Body of pancreas (tissue), 4 donors: ENCODE measurements at regions not wholly inside any gene's neighbourhood (a gene's known extent, or its start where the extent isn't known, plus 50 kb on each side); places are given as distances from the start of the nearest gene placed in this dataset.

Experiments
- ATAC-seq: fragments of 150-250 bp; one replicate; pipeline ENCODE4 v1.9.1; 2016
- DNase-seq, 4 donors: peaks; one replicate each; pipeline ENCODE4 v3.0.0-alpha.2; 2019
- H3K27ac ChIP-seq, 4 donors: fragments of 200-600 bp; sonication (generic); 1 replicate in 3 of 4; 2 replicates in 1 of 4; pipeline versions ENCODE4 v1.5.1 to v1.6.1; 2016 to 2019; ENCODE audit warnings: mild to moderate bottlenecking in 1 of 4, mixed read lengths in 1 of 4, moderate library complexity in 1 of 4
- H3K27me3 ChIP-seq, 2 donors: fragments of 200-600 bp; sonication (generic); one replicate each; pipeline ENCODE4 v1.6.0; 2016; ENCODE audit warnings: mild to moderate bottlenecking in 1 of 2
- H3K36me3 ChIP-seq, 2 donors: fragments of 200-600 bp; sonication (generic); replicated peaks in 1 of 2; 2 replicates each; pipeline ENCODE4 v1.5.1; 2016; ENCODE audit warnings: low read depth in 2 of 2; ENCODE audit not compliant: insufficient read depth in 1 of 2
- H3K4me1 ChIP-seq: fragments of 200-600 bp; sonication (generic); one replicate; pipeline ENCODE4 v1.6.0; 2016
- H3K4me3 ChIP-seq, 2 donors: fragments of 200-600 bp; sonication (generic); 1 replicate in 1 of 2; 2 replicates in 1 of 2; pipeline ENCODE4 v1.5.1; 2016 to 2019
- H3K9me3 ChIP-seq, 3 donors: fragments of 200-600 bp; sonication (generic); 1 replicate in 2 of 3; 2 replicates in 1 of 3; pipeline ENCODE4 v1.5.1; 2016
- CTCF ChIP-seq, 7 experiments: fragments of 450-650 bp in 4 of 7; fragments of 200-600 bp in 3 of 7; sonication (generic) in 3 of 7; IDR thresholded peaks; one replicate each; pipeline ENCODE4 v1.5.1; 2016 to 2019; ENCODE audit warnings: antibody characterized with exemption in 7 of 7
- POLR2A ChIP-seq, 3 donors: fragments of 450-650 bp; IDR thresholded peaks; one replicate each; pipeline ENCODE4 v1.6.1; 2016; ENCODE audit warnings: antibody characterized with exemption in 3 of 3, mild to moderate bottlenecking in 2 of 3
- WGBS, 2 donors: methylation state at CpG; one replicate each; pipeline ENCODE4 v1.1.5; 2017; 5-methylcytosine and 5-hydroxymethylcytosine counted together
- intact Hi-C: fragments of 100-400 bp; cut with DNase I; formaldehyde crosslinking; loops from one replicate; pipeline ENCODE4 v1.15.1; 2023

GRCh38 chr13:22189176-22190048, 518.5 kb downstream of the FGF9 start:
- Histone ChIP-seq H3K36me3 (no peaks in the 10 kb centered on the region), H3K27me3 (no peaks in the 10 kb centered on the region), H3K9me3 (no peaks in the 10 kb centered on the region), H3K27ac (no peak overlapping the region), H3K4me3 (no peak overlapping the region), H3K4me1 (no peaks in the 10 kb centered on the region)
- intact Hi-C loops: no loop called here
- WGBS, 2 donors: 80 to 90% methylated on average over 8 of the region's 8 CpGs
- ATAC-seq: no peak
- TF ChIP-seq POLR2A (IDR thresholded peaks at IDR 0.05) (no peak), CTCF (IDR thresholded peaks at IDR 0.05) (no peak)
- no peak for DNase-seq

GRCh38 chr13:22193070-22193469, 522.2 kb downstream of the FGF9 start:
- H3K4me1 ChIP-seq: peaks cover 6% of the 10 kb centered on the region
- intact Hi-C loops: no loop called here
- DNase-seq (no peak), ATAC-seq (no peak)
- 75 to 98% methylated on average over 2 of the region's 2 CpGs for WGBS, 2 donors
- TF ChIP-seq POLR2A (IDR thresholded peaks at IDR 0.05) (no peak), CTCF (IDR thresholded peaks at IDR 0.05) (no peak)
- H3K27me3 ChIP-seq: no peaks in the 10 kb centered on the region
- H3K4me3 ChIP-seq: no peak overlapping the region
- H3K27ac ChIP-seq: no peak overlapping the region
- no peaks in the 10 kb centered on the region for H3K9me3 ChIP-seq
- H3K36me3 ChIP-seq: no peaks in the 10 kb centered on the region

DNA sequence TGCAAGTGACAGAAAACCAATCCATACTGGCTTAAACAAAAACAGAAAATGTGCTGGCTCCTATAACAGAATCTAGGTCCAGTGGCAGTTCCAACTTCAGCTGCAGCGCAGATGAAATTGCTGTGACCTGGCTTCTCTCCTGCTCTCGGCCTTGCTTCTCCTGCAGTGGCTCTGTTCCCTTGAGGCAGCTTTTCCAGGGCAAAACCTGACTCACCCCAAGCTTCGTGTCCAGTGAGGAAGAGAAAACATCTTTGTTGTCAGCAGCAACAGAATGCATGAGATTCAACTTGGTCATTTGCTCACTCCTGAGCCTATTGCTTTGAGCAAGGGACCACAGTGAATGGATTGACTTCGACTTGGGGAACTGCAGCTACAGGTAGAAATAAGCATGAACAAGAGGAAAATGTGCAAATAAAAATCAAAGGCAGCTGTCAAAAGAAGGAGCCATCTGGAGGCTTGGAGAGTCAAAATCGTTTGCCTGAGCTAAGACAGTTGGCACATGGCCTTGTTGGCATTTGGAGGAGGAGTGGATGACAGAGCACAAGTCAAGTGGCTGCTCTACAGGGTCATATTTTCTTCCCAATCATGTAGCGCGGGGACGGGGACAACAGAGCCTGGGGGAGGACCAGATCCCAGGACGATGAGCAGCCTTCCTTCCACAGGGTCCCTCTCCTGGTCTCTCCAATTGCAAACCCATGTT, 523.4 kb downstream of the FGF9 start:
- H3K27ac ChIP-seq: no peak overlapping the region
- no peaks in the 10 kb centered on the region for H3K27me3 ChIP-seq
- peaks cover 17% of the 10 kb centered on the region for H3K4me1 ChIP-seq
- DNase-seq (no peak), ATAC-seq (no peak)
- intact Hi-C loops: no loop called here
- no peak for TF ChIP-seq CTCF (IDR thresholded peaks at IDR 0.05)
- no peak for TF ChIP-seq POLR2A (IDR thresholded peaks at IDR 0.05)
- H3K36me3 ChIP-seq: no peaks in the 10 kb centered on the region
- H3K9me3 ChIP-seq: no peaks in the 10 kb centered on the region
- 74 to 80% methylated on average over 9 of the region's 9 CpGs for WGBS, 2 donors
- H3K4me3 ChIP-seq: no peak overlapping the region

GRCh38 chr13:22195726-22196125, 524.9 kb downstream of the FGF9 start:
- no peak for TF ChIP-seq POLR2A (IDR thresholded peaks at IDR 0.05)
- TF ChIP-seq CTCF (IDR thresholded peaks at IDR 0.05): no peak
- Histone ChIP-seq H3K27ac (no peak overlapping the region), H3K27me3 (no peaks in the 10 kb centered on the region), H3K36me3 (no peaks in the 10 kb centered on the region), H3K4me1 (peaks cover 17% of the 10 kb centered on the region), H3K4me3 (no peak overlapping the region), H3K9me3 (no peaks in the 10 kb centered on the region)
- ATAC-seq: no peak
- intact Hi-C loops: no loop called here
- DNase-seq: no peak
- 86 to 94% methylated on average over 5 of the region's 5 CpGs for WGBS, 2 donors
